Caco-2 (cell line): ENCODE measurements at regions not wholly inside any gene's neighbourhood (a gene's known extent, or its start where the extent isn't known, plus 50 kb on each side); places are given as distances from the start of the nearest gene placed in this dataset.

Experiments
- BruUV-seq: library from RNA; stranded (reverse); fragments of 400-500 nt; replicated peaks from 2 replicates; lab custom pipeline; 2021; lab: Mats Ljungman, UMichigan
- CTCF ChIA-PET: fragments of 300-600 bp; sonication (Branson Sonifier 250); formaldehyde crosslinking; loops from one replicate; lab custom pipeline; 2022; ENCODE audit warnings: antibody characterized with exemption; lab: Charles Lee
- POLR2A ChIA-PET: fragments of 300-600 bp; sonication (Branson Sonifier 250); formaldehyde crosslinking; loops from one replicate; lab custom pipeline; 2022; ENCODE audit warnings: antibody characterized with exemption; lab: Charles Lee
- DNase-seq, 2 experiments: peaks; one replicate each; pipeline versions ENCODE4 v3.0.0 to v3.0.0-alpha.2; 2020 to 2022
- H3K27me3 ChIP-seq: replicated peaks from 2 replicates; pipeline ENCODE4 v1.6.0; 2011; ENCODE audit warnings: low read length; ENCODE audit not compliant: control insufficient read depth, insufficient read depth
- H3K36me3 ChIP-seq: 2 replicates; pipeline ENCODE4 v1.5.1; 2011; ENCODE audit warnings: low read length; ENCODE audit not compliant: control insufficient read depth, insufficient read depth
- H3K4me1 ChIP-seq: fragments of 250-450 bp; sonication (Bioruptor Pico); 2 replicates; pipeline ENCODE4 v1.5.1; 2020; ENCODE audit warnings: mild to moderate bottlenecking
- H3K4me3 ChIP-seq: 2 replicates; pipeline ENCODE4 v1.5.1; 2011; ENCODE audit warnings: low read depth, mild to moderate bottlenecking, control low read depth, low read length
- H3K9me3 ChIP-seq: fragments of 250-450 bp; sonication (Bioruptor Pico); 2 replicates; pipeline ENCODE4 v1.5.1; 2020; ENCODE audit warnings: mild to moderate bottlenecking, moderate library complexity
- H3K27ac Mint-ChIP-seq: one replicate; pipeline ENCODE4 v1.8.0; 2022; ENCODE audit warnings: mixed read lengths; ENCODE audit not compliant: unreplicated experiment
- H3K27me3 Mint-ChIP-seq: one replicate; pipeline ENCODE4 v1.8.0; 2022; ENCODE audit warnings: mixed read lengths; ENCODE audit not compliant: insufficient read depth, unreplicated experiment
- H3K36me3 Mint-ChIP-seq: one replicate; pipeline ENCODE4 v1.8.0; 2022; ENCODE audit warnings: mild to moderate bottlenecking, mixed read lengths; ENCODE audit not compliant: insufficient read depth, unreplicated experiment
- H3K4me1 Mint-ChIP-seq: one replicate; pipeline ENCODE4 v1.8.0; 2022; ENCODE audit warnings: low read depth, mixed read lengths; ENCODE audit not compliant: unreplicated experiment
- H3K4me3 Mint-ChIP-seq: one replicate; pipeline ENCODE4 v1.8.0; 2022; ENCODE audit warnings: mild to moderate bottlenecking, moderate library complexity, mixed read lengths; ENCODE audit not compliant: unreplicated experiment
- H3K9me3 Mint-ChIP-seq: one replicate; pipeline ENCODE4 v1.8.0; 2022; ENCODE audit warnings: mixed read lengths; ENCODE audit not compliant: unreplicated experiment
- intact Hi-C: fragments of 100-400 bp; cut with micrococcal nuclease; formaldehyde crosslinking; loops from one replicate; pipeline ENCODE4 v1.10.0; 2022; ENCODE audit not compliant: unreplicated experiment
- TF ChIP-seq, protein P1 (sequence below), 2 experiments: fragments of 200-600 bp in 1 of 2; IDR thresholded peaks; 1 replicate in 1 of 2; 2 replicates in 1 of 2; pipeline versions ENCODE4 v1.5.1 to v1.8.0; 2011 to 2022; ENCODE audit warnings: antibody characterized with exemption in 1 of 2, control low read depth in 1 of 2, inconsistent platforms in 1 of 2, low read depth in 1 of 2, low read length in 1 of 2, mild to moderate bottlenecking in 1 of 2, moderate library complexity in 1 of 2; ENCODE audit not compliant: insufficient read depth in 1 of 2, severe bottlenecking in 1 of 2, unreplicated experiment in 1 of 2

DNA sequence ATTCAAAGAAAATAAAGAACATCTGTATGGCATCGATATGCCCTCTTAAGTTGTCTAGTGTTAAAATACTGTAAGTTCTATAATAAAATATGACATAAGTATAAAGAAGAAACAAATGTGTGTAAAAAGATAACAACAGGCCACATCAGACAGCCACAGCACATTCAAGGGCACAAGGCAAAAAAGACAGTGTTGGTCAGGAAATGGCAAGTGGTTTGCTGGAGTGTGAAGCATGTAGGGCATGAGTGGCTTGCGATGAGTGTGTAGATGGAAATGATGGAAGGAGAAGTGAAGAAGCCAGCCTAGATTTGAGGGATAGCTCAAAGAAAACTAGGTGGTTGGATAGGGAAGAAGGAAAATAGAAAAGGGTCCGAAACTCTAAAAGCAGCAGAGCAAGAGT lies 341.6 kb downstream of the CRPPA start:
- H3K36me3 Mint-ChIP-seq = peaks cover 6% of the 10 kb centered on the region
- intact Hi-C loops = loop anchor here (5.0 to 10.0 kb wide), 2 partner anchors 193 to 1365 kb away; no protein-coding TSS in a partner anchor
- POLR2A ChIA-PET = no interaction called here
- CTCF ChIA-PET = no interaction called here
- H3K9me3 Mint-ChIP-seq = peaks cover 39% of the 10 kb centered on the region
- DNase-seq = no peak
- no peak overlapping the region for H3K4me3 Mint-ChIP-seq
- TF ChIP-seq, protein P1, sequence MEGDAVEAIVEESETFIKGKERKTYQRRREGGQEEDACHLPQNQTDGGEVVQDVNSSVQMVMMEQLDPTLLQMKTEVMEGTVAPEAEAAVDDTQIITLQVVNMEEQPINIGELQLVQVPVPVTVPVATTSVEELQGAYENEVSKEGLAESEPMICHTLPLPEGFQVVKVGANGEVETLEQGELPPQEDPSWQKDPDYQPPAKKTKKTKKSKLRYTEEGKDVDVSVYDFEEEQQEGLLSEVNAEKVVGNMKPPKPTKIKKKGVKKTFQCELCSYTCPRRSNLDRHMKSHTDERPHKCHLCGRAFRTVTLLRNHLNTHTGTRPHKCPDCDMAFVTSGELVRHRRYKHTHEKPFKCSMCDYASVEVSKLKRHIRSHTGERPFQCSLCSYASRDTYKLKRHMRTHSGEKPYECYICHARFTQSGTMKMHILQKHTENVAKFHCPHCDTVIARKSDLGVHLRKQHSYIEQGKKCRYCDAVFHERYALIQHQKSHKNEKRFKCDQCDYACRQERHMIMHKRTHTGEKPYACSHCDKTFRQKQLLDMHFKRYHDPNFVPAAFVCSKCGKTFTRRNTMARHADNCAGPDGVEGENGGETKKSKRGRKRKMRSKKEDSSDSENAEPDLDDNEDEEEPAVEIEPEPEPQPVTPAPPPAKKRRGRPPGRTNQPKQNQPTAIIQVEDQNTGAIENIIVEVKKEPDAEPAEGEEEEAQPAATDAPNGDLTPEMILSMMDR (IDR thresholded peaks at IDR 0.05; ENCODE audit: insufficient read depth in 1 of 2, low read depth in 1 of 2, low read length in 1 of 2, severe bottlenecking in 1 of 2, unreplicated experiment in 1 of 2) = no peak
- Histone ChIP-seq H3K27me3 (no peaks in the 10 kb centered on the region), H3K4me1 (peaks cover 21% of the 10 kb centered on the region), H3K36me3 (no peaks in the 10 kb centered on the region), H3K9me3 (no peaks in the 10 kb centered on the region), H3K4me3 (no peak overlapping the region)
- H3K27me3 Mint-ChIP-seq = no peaks in the 10 kb centered on the region
- no TSS peak for BruUV-seq
- peak overlapping the region; percentile 11 for H3K27ac Mint-ChIP-seq
- H3K4me1 Mint-ChIP-seq = peaks cover 35% of the 10 kb centered on the region

DNA sequence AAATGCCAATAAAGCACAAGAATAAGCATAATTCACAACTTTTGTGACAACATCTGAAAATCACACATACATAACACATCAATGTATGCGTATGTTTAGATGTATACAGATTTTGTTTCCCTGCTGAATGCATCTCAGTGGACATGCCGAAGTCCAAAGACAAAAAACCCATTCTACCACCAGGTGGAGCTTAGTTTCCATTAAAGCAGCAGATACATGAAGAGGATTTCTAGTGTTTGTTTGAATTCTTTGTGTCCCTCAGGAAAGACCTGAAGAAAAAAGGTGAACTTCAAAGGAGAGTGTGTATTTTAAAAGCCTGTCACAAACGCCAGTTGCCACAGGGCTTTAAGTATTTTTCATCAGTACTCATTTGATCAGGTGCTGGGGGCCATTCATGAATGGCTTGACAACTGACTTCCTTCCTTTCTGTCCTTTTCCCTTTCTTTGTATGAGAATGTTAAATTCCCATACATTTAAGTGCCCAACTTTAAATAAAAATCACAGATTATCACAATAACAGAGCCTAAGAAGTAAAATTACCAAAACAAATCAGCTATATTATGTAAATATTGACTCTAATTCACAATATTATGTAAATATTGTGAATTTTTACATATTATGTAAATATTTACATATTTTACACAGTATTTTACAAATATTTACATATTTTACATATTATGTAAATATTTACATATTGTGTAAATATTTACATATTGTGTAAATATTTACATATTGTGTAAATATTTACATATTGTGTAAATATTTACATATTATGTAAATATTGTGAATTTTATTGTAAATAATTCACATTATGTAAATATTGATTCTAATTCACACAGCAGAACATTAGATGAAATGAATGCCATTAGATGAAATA lies 343.0 kb downstream of the CRPPA start:
- peak; percentile 43 to 79 for DNase-seq
- Mint-ChIP-seq H3K4me1 (peaks cover 25% of the 10 kb centered on the region), H3K4me3 (no peak overlapping the region), H3K27me3 (no peaks in the 10 kb centered on the region), H3K27ac (peak overlapping the region; percentile 65), H3K9me3 (peaks cover 39% of the 10 kb centered on the region), H3K36me3 (peaks cover 6% of the 10 kb centered on the region)
- H3K36me3 ChIP-seq = no peaks in the 10 kb centered on the region
- ChIA-PET CTCF (interaction anchor here (1.0 to 1.5 kb wide), 3 partner anchors 194 to 486 kb away, joined by 4 to 11 read pairs (median 6); partner anchors contain the start of gene CRPPA), POLR2A (interaction anchor here (1.4 kb wide), 1 partner anchor 342 kb away, joined by 3 read pairs; no protein-coding TSS in a partner anchor)
- no peaks in the 10 kb centered on the region for H3K9me3 ChIP-seq
- H3K4me3 ChIP-seq = no peak overlapping the region
- no TSS peak for BruUV-seq
- TF ChIP-seq, protein P1 (IDR thresholded peaks at IDR 0.05; ENCODE audit: insufficient read depth in 1 of 2, low read depth in 1 of 2, low read length in 1 of 2, severe bottlenecking in 1 of 2, unreplicated experiment in 1 of 2) = peak; percentile 63 to 64
- peaks cover 9% of the 10 kb centered on the region for H3K4me1 ChIP-seq
- no peaks in the 10 kb centered on the region for H3K27me3 ChIP-seq
- intact Hi-C loops = loop anchor here (1.0 to 10.0 kb wide), 7 partner anchors 20 to 1364 kb away; no protein-coding TSS in a partner anchor

DNA sequence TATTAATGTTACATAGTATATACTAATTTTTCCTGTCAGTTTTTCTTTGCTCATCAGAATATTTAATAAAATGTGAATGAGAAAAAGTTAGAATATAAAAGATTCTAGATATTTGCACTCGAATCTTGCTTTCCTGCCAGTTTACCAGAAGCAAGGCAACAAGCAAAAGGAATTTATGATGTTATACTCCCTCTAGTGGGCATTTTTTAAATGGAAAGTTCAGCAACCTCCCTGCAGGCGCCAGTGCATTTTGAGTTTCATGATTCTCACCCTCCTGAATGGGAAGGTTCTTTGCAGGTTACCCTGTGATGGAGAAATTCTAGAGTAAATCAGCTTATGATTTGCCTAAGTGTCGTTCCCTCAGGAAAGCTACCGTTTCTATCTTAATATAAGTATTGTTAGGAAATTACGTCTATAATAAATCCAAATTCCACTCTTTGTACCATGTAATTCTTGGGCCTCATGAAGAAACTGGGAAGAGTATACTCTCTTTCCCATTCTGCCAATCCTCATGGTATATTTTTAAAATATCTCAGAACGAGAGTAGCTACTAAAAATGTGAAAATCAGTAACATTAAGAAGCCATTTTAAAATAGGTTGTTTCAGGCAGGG lies 350.0 kb downstream of the CRPPA start:
- H3K4me3 ChIP-seq = no peak overlapping the region
- H3K9me3 ChIP-seq = no peaks in the 10 kb centered on the region
- no peaks in the 10 kb centered on the region for H3K36me3 ChIP-seq
- H3K4me1 Mint-ChIP-seq = no peaks in the 10 kb centered on the region
- ChIA-PET POLR2A (no interaction called here), CTCF (no interaction called here)
- H3K4me3 Mint-ChIP-seq = no peak overlapping the region
- BruUV-seq = no TSS peak
- H3K36me3 Mint-ChIP-seq = no peaks in the 10 kb centered on the region
- no peaks in the 10 kb centered on the region for H3K27me3 Mint-ChIP-seq
- H3K4me1 ChIP-seq = no peaks in the 10 kb centered on the region
- TF ChIP-seq, protein P1 (IDR thresholded peaks at IDR 0.05; ENCODE audit: insufficient read depth in 1 of 2, low read depth in 1 of 2, low read length in 1 of 2, severe bottlenecking in 1 of 2, unreplicated experiment in 1 of 2) = peak; percentile 70 to 75
- H3K9me3 Mint-ChIP-seq = no peaks in the 10 kb centered on the region
- peak in 1 of 2 experiments; percentile 64 for DNase-seq
- no peak overlapping the region for H3K27ac Mint-ChIP-seq
- intact Hi-C loops = loop anchor here (1.0 to 10.0 kb wide), 6 partner anchors 349 to 1357 kb away; partner anchors contain the start of genes AGMO and MEOX2
- no peaks in the 10 kb centered on the region for H3K27me3 ChIP-seq
